GM18520 (cell line): ENCODE measurements at regions not wholly inside any gene's neighbourhood (a gene's known extent, or its start where the extent isn't known, plus 50 kb on each side); places are given as distances from the start of the nearest gene placed in this dataset.

ENCODE experiments used
- ATAC-seq: cut with Tn5 transposase; IDR thresholded peaks from one replicate; pipeline ENCODE4 v1.9.1; 2021; ENCODE audit not compliant: unreplicated experiment

- no peak for ATAC-seq
These were observed 107.0 kb upstream of the PRICKLE1 start for GRCh38 chr12:42696406-42697149.

GRCh38 chr12:42695490-42695995 is 106.0 kb upstream of the PRICKLE1 start:
- ATAC-seq, result no peak

- no peak for ATAC-seq
These were observed 103.2 kb upstream of the PRICKLE1 start for GRCh38 chr12:42692749-42693148.

GRCh38 chr12:42691991-42692557 is 102.5 kb upstream of the PRICKLE1 start:
- ATAC-seq, result no peak

GRCh38 chr12:42690264-42690663 is 100.7 kb upstream of the PRICKLE1 start:
- ATAC-seq, result no peak

- no peak for ATAC-seq
These were observed 100.2 kb upstream of the PRICKLE1 start for GRCh38 chr12:42689699-42690098.

- ATAC-seq, result no peak
These were observed 97.1 kb upstream of the PRICKLE1 start for GRCh38 chr12:42686514-42687172.

- ATAC-seq, result no peak
These were observed 95.2 kb upstream of the PRICKLE1 start for GRCh38 chr12:42684802-42685071.

- no peak for ATAC-seq
These were observed 94.6 kb upstream of the PRICKLE1 start for GRCh38 chr12:42683933-42684801.

- no peak for ATAC-seq
These were observed 93.7 kb upstream of the PRICKLE1 start for GRCh38 chr12:42683266-42683665.

GRCh38 chr12:42679466-42679865 is 89.9 kb upstream of the PRICKLE1 start:
- no peak for ATAC-seq

GRCh38 chr12:42677461-42677860 is 87.9 kb upstream of the PRICKLE1 start:
- ATAC-seq, result no peak

GRCh38 chr12:42673535-42673934 is 84.0 kb upstream of the PRICKLE1 start:
- ATAC-seq, result no peak

GRCh38 chr12:42670719-42671118 is 81.2 kb upstream of the PRICKLE1 start:
- no peak for ATAC-seq

GRCh38 chr12:42669553-42669952 is 80.0 kb upstream of the PRICKLE1 start:
- no peak for ATAC-seq

- ATAC-seq, result no peak
These were observed 77.2 kb upstream of the PRICKLE1 start for GRCh38 chr12:42666671-42667243.

GRCh38 chr12:42663621-42664020 is 74.1 kb upstream of the PRICKLE1 start:
- ATAC-seq, result no peak

- no peak for ATAC-seq
These were observed 71.7 kb upstream of the PRICKLE1 start for GRCh38 chr12:42660968-42661937.

- ATAC-seq, result no peak
These were observed 70.6 kb upstream of the PRICKLE1 start for GRCh38 chr12:42660117-42660516.

- ATAC-seq, result no peak
These were observed 62.5 kb upstream of the PRICKLE1 start for GRCh38 chr12:42652048-42652447.
